NB4 (cell line): ENCODE measurements at regions not wholly inside any gene's neighbourhood (a gene's known extent, or its start where the extent isn't known, plus 50 kb on each side); places are given as distances from the start of the nearest gene placed in this dataset.

Source experiments
- DNase-seq: peaks from one replicate; pipeline ENCODE4 v3.0.0; 2010; ENCODE audit warnings: low read depth
- H3K4me3 ChIP-seq: one replicate; pipeline ENCODE4 v1.5.1; 2011; ENCODE audit warnings: mild to moderate bottlenecking, low read depth, low read length, moderate library complexity
- CTCF ChIP-seq: IDR thresholded peaks from one replicate; pipeline ENCODE4 v1.5.1; 2012; ENCODE audit warnings: low read depth, low read length
- MAX ChIP-seq: IDR thresholded peaks from 2 replicates; pipeline ENCODE4 v1.6.1; 2011; ENCODE audit warnings: low read depth, low read length
- MYC ChIP-seq: IDR thresholded peaks from 2 replicates; pipeline ENCODE4 v1.6.1; 2011; ENCODE audit warnings: low read depth, low read length
- POLR2A ChIP-seq: IDR thresholded peaks from 2 replicates; pipeline ENCODE4 v1.6.1; 2011; ENCODE audit warnings: mild to moderate bottlenecking; ENCODE audit not compliant: insufficient read length; ENCODE audit errors: extremely low read depth

- no peak for DNase-seq
- no peak overlapping the region for H3K4me3 ChIP-seq
- TF ChIP-seq POLR2A (no peak), CTCF (no peak), MYC (no peak), MAX (no peak)
Measured at GRCh38 chr16:79672524-79672923, 72.0 kb upstream of the MAF start.

GRCh38 chr16:79668502-79668901 lies 68.0 kb upstream of the MAF start:
- no peak overlapping the region for H3K4me3 ChIP-seq
- no peak for TF ChIP-seq POLR2A
- no peak for TF ChIP-seq MAX
- TF ChIP-seq MYC: no peak
- TF ChIP-seq CTCF: no peak
- DNase-seq: no peak

- no peak overlapping the region for H3K4me3 ChIP-seq
- no peak for DNase-seq
- TF ChIP-seq MYC: no peak
- TF ChIP-seq CTCF: no peak
- TF ChIP-seq MAX: no peak
- no peak for TF ChIP-seq POLR2A
Measured at GRCh38 chr16:79665970-79666369, 65.4 kb upstream of the MAF start.

- TF ChIP-seq MAX (no peak), CTCF (no peak), MYC (no peak), POLR2A (no peak)
- DNase-seq: no peak
Measured at GRCh38 chr16:79664407-79664806, 63.9 kb upstream of the MAF start.

GRCh38 chr16:79662669-79663313 lies 62.3 kb upstream of the MAF start:
- TF ChIP-seq MAX: no peak
- no peak for TF ChIP-seq MYC
- TF ChIP-seq POLR2A: no peak
- no peak for TF ChIP-seq CTCF
- no peak overlapping the region for H3K4me3 ChIP-seq
- DNase-seq: no peak

More at GRCh38 chr16:79664407-79664806, 63.9 kb upstream of the MAF start:
- H3K4me3 ChIP-seq: no peak overlapping the region
